SKM-1 (cell line): ENCODE measurements at regions not wholly inside any gene's neighbourhood (a gene's known extent, or its start where the extent isn't known, plus 50 kb on each side); places are given as distances from the start of the nearest gene placed in this dataset.

Experiments
- DNase-seq: peaks from one replicate; lab custom pipeline; 2025; ENCODE audit not compliant: unreplicated experiment; lab: John Stamatoyannopoulos, UW

DNA sequence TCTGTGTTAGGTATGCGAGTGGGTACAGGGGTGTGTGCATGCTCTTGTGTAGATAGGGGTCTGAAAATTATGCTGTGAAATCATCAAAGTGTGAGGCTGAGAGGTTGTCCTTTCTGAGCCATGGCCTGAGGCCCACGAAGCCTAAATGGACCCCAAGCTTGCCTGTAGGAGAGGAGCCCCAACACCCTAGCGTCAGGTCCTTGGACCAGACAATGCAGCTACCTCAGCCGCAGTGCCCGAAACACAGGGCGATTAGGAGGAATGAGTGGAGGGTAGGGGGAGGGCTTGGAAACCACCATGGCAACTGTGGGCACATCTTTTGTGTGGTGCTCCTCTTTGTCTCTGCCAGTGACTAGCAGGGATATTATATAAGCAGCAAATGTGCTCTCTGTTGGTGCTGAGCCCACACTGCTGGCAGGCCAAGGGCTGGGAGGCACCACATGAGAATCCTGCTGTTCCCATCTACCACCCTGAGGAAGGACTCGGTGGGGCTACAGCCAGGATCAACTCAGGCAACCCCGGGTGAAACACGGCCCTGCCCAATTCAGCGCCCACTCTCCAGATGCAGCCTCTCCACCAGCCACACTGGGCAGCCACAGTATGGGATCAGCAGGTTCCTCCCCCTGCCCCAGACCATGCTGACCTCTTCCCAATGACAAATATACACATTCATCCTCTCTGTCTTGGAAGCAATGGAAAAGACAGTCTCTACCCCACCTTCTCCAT, 84.6 kb upstream of the FSTL4 start:
- DNase-seq, result no peak

DNA sequence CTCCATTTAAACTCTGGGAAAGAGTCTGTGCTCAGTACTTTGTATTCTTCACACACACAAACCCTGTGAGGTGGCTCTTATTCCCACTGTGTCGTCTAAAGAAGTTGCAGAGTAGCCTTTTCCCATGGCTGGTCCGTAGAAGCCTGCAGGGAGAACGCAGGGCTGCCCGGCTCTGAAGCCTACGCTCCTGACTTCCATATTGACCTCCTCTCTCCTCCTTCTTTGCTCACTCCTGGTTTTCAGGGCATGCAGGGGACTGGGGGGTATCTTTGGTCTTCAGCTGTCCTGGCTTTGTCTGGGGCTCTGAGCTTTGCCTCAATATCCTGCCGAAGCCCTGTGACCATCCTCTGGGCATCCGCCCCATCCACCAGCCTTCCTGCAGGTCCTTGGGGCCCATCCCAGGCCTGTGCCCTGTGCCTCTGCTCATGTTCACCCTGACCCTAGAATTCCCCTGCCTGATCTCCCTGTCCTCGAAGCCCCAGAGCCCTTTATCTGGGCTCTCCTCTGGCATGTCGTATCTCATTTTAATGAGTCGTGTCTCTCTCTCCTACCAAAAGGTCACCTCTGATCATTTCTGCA, 83.8 kb upstream of the FSTL4 start:
- DNase-seq, result no peak

DNA sequence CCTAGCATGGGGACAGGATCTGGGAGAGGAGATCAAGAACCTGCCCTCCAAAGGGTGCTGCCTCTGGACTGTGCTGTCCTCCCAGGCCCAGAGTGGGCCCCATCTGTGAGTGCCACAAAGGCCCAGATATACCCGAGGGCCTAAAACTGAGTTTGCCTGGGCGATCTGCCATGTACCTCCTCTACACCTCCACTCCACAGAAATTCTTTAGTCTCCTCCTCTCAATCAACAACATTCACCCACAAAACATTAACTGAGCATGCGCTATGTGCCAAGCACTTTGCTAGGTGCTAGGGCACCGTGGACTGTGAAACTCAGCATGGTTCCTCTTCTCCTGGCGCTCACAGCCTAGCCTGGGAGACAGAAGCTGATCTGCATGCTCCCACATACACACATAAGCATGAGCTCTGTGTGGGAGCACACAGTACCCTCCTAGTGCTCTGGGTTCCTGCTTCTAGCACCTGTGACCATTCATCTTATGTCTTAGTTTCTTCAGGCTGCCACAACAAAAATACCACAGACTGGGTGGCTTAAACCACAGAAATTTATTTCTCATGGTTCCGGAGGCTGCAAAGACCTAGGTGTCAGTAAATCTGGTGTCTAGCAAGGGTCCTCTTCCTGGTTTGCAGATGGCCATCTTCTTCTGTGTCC, 82.0 kb upstream of the FSTL4 start:
- DNase-seq, result no peak

DNA sequence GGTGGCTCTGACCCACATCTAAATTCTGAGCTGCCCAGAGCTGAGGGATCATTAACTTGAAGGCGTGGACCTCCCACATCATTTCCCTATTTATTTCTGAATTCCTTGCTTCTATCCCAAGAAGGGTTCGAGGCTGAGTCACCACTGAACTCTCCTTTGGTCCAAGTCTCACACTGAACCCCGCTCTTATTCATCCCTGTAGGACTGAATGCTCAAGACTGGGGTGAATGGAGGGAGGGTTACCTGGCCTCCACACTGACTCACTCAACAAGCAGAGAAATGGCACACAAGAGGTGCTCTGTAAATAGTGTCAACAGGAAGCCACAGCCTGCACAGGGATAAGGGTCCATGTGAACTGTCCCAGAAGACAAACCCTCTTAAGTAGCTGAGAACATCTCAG, 79.1 kb upstream of the FSTL4 start:
- no peak for DNase-seq

DNA sequence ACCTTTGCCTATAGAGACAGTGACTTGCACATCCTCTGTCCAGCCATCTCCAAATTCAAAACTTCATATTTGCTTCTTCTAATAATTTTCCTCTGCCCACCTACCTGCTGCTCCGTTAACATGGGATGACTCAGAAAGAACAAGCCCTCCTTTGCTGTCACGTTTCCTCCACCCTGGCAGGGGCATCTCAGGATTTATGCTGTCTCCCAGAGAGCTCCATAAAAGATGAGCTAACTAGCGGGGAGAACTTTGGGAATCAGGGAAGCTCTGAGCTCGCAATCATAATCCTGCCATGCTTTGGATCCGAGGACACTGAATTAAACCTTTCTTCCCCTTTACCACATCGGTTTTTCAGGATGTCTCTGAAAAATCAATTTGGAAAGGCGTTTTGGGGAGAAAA, 78.4 kb upstream of the FSTL4 start:
- DNase-seq, result no peak

DNA sequence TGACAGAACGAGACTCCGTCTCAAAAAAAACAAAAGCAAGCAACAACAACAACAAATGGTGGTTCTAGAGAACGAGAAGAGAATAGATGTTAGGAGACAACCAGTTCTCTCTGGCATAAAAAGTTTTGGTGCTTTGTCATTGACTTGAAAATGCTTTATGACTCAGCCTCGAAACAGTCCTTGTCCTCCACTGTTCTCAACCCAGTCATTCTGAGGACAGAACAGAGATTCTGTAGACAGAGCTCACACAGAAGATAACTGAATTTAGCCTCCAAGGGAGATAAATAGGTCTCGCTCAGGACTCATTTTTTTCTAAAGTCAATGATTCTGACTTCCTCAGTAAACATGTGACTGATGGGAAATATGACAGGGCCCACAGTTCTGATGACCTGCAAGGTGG, 76.0 kb upstream of the FSTL4 start:
- DNase-seq, result no peak

DNA sequence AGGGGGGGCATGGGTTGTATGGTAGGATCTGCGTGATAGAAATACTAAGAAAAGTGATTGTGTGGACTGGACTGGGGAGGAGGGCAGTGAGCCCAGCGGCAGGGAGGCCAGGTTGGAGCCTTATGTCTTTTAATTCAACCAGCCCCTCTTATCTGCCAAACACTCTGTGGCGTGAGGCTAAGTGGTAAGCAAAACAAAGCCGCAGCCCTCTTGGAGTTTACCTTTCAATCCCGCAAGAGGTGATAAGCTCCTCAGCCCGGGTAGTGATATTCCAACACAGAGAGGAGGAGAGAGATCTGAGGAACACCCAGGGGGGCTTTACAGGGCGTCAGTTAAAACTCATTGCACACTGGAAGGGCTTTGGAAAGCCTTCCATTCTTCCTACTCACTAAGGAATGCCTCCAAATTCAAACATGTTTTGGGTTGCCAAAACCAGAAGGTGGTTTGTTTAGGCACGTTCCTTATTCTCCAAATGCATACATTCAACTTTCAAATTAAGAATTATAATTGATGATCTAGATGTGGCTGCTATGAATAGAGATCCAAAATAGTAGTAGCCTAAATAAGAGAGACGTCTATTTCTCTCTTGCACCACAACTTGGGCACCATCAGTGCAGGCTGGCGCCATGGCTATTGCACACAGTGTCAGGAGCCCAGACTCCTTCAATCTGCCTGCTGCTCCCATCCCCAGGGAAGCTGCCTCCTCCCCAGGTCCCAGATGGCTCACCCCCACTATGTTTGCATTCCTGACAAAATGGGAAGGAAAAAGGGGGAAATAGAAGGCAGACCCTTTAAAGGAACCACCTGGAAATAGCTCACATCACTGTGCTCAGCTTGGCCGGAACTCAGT, 75.1 kb upstream of the FSTL4 start:
- DNase-seq, result no peak

DNA sequence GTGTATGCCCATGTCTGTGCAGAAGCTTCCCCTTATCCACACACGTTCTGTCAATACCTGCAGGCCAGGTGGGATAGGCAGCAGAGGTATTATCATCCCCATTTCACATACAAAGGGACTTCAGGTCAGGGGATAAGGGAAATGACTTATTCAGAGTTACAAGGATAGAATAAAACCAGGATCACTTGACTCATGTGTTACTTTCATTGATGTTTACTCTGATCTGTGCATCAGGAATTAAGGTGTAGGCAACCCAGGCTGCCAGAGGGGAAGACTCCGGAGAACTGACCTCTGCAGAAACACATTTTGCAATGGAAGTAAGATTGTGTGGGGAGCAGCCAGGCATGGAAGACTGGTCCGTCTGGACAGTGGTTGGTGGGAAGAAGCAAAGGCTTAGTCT, 74.2 kb upstream of the FSTL4 start:
- no peak for DNase-seq

DNA sequence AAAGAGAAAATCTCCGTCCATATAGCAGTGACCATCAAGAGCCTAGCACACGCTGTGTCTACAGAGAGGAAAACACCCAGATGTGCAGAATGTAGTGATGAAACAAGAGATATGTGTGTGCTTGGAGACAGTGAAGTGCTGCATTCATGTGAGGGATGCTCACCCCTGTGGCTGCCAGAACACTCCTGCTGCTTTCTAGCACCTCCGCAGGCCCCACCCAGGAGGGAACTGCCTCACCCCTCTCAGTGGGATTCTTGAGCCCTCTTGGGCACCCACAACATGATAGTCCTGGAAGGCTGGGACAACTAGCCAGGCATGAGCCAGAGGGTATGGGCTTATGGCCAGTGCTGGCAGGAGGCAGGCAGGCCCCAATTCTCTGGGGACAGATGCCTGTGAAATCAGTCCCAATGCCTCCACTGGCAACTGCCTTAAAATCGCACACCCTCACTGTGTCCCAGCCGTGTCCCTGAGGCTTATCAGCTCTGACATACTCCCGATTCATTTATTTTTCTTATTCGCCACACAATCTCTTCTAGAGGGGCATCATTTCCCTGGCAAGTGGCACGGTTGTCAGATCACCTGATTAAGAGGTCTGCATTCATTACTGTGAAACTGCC, 73.2 kb upstream of the FSTL4 start:
- no peak for DNase-seq

DNA sequence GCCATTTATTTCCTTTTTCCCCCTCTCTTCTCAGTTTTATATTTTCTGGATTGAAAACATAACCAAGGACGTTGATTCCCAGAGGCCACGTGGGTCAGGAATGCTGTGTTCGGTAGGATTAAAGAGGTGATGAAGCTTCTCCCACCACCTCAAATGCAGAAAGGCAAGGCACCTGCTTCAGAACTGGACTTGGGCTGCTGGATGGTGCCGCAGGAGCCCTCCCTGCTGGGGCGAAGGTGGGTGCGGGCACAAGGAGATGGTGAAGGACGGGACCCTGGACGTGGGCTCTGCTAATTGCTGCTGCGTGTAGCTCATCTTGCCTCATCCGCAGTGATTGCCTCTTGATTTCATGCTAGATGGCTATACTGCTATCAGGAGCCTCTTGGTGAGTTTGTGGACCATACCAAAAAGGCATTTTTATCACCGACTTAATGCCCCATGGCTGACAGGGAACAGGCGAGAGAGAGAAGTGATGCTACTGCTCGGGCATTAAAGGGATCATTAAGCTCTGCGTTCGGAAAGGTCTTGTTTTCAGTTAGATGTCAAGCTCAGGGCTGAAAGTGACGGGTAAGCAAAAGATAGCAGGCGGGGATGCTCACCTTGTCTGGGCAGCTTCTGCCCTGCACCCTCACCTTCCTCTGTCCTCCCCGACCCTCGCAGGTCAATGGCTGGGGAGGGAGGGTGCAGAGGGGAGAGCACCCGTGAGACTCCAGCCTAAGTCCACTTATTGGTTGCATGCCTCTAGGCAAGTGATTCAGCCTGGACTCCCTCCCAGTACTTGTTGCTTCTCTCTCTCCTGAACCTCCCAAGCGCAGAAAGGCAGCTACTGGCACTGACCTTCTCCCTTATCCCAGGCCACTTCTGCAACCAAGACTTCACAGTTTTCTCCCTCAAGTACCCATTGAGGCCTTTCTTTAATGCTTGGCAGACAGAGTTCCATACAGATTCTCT, 71.6 kb upstream of the FSTL4 start:
- DNase-seq, result no peak

DNA sequence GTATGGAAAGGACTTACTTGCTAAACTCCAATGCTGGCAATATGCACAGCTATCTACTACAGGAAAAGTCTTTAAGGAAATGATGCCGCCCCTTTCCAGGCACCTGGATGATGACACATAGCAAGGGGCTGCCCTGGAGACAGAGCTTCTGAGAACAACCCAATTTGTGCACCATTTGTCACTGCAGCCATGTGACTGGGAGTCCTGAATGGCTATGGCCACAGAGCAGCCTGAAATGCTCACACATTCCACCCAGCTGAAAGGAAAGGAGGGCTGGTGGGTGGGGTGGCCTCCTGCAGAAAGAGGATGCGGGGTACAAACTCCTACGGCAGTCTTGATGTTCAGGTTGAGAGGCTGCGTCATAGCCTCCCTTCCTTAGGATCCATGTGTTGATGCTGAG, 70.1 kb upstream of the FSTL4 start:
- no peak for DNase-seq

DNA sequence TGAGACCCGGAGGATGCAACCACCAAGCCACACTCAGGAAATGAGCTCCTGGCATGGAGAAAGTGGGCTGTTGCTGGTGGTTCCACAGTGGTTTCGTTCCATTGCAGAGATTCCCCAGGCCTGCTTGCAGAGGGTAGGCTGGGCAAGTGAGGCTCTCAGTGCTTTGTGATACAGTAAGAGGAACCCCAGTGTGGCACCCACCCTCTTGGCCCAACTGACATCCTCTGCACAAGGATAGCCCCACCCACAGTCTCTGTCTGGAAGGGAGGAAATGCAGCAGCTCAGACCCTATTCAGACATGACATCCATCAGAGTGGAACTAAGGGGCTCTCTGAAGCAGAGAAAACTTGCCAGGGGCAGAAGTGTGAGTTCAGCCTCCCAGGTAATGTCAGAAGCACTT, 69.6 kb upstream of the FSTL4 start:
- DNase-seq, result no peak

DNA sequence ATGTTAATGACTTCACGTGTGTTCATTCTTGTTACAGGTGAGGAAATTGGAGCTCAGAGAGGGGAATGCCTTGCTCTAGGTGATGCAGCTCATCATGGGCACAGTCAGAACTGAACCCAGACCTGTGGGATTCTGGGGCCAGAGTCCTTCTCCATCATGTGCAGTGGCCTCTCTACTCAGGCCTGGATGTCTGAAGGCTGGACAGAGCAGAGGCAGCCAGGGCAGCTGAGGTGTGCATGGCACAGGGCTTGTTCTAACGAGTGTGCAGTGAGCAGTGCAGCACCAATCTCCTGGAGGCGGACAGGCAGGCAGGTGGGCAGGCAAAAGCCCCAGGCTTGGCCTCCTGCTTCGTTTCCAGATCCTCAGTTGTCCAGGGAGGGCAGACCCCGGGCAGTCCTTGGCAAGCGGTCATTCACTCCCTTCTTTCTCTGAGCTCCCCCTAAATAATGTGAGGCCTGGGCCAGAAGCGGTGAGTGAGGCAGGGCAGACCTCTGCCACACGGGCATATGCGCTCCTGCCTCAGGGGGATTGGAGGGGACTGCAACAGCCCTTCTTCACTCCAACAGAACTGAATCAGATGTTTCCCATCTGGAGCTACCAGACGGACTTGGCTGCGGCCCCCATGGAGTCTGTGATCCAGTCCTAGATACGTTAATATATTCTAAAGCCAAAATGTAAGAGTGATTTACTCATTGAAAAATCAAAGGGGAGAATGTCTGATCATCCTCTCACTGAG, 68.7 kb upstream of the FSTL4 start:
- no peak for DNase-seq

DNA sequence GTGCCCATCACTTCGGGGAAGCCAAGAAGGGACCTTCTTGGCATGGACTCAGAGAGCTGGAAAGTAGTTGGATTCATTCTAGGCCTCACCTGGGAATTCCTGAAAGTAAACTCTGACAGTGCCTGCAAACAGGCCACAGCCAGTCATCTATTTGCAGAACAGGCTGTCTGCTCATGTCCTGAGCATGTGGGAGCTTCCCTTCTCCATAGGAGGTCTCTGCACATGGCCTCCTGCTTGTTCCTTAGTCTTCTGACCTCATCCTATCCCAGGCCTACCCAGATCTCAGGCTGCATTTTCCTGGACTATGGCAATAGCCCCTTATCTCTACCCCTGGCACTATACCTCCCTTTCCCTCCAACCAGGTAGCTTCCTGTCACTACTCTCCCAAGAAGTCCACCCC, 67.2 kb upstream of the FSTL4 start:
- no peak for DNase-seq

DNA sequence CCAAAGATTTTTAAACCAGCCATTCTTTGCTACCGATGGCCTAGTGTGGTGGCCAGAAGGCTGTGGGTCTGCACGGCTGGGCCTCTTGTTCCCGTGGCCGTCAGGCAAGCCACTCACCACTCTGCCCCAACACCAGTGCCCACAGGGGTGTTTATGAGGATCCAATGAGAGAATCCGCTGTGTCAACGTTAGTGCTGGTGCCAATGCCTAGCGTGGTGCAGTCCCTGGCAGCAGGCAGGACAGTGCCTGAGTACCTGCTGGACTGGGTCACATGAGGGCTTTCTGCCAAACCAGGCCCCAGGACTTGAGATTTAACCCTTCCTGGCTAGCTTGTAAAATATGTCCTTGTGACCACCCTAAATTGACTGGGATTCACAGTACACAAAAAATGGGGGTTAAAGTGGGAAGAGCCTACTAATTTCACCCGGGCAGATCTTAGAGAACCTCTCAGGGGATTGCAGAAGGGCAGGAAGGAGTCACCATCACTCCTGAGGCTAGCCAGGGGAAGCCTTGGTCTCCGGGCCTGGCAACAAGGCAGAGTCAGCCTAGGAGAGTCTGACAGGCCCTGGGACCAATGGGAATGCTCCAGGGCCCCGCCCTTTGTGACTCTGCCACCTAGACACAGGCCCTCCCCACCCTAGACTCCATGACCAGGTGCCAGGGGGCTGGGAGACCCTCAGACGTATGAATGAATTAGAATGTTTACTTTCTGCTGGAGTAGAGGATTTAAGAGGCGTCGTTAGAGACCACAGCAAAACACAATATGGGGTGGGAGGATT, 63.2 kb upstream of the FSTL4 start:
- no peak for DNase-seq

DNA sequence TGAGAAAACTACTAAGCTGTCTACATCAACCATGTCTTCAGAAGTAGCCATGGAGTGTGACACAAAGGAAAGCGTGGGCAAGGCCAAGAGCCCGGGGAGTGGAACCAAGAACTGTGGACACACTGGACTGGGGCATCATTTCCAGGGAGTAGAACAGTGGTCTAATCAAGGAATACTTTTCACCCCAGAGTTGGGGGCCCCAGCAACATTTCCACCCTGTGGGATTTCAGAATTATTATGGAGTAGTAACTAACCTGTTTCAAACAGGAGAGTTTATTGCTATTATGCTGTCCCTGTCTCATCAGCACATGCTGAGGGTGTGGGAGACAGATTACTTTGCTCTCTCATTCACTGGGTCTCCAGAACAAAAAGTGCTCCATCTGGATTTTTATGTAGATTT, 58.0 kb upstream of the FSTL4 start:
- DNase-seq, result no peak

DNA sequence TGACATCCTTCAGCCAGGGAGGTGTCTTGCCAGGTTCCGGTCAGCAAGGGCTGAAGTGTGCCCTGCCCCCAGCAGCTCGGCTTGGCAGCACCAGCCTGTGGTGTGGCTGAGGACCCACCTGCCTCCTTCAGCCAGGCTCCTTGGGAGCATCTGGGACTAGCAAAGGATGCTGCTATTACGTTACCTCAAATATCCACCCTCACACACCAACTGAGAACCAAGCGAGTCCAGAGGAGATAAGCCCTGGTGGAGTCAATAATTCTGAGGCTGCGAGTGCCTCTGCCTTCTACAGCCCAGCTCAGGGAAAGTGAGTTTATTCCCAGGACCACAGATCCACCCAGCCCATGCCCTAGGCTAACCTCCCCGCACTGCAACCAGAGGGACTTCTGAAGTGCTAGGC, 57.1 kb upstream of the FSTL4 start:
- DNase-seq, result no peak

DNA sequence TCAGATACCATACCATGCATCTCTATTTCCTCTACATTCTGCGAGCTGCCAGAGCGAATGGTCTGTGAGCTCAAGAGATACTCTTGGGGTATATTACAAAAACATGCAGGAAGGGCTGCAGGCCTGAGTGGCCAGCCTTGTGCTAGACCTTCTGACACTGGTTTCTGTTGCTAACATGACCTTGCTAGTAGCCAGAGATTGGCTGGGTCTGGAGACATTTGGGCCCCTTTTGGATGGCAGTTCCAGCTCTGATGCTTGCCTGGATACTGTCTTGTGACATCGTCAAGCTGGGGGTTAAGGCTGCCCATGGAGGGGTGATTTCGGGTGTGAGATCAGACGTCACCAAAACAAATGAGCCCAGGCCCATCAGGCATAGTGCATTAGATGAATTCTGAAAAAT, 56.1 kb upstream of the FSTL4 start:
- no peak for DNase-seq

DNA sequence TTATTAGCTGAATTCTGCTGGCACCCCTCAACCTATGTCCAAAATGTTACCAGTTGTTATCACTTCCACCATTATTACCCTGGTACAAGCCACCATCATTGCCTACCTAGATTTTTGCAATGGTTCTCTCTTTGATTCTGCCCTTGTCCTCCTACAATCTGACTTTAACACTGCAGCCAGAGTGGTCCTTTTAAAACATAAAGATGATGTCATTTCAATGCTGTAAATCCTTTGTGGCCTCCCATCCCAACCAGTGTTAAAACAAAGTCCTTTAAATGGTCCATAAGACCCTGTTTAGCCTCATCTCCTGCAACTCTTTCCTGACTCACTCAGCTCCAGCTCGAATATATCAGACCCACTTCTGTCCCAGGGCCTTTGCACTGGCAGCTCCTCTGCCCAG, 54.9 kb upstream of the FSTL4 start:
- DNase-seq, result no peak
